Parathyroid adenoma (tissue), 2 donors: ENCODE measurements at regions not wholly inside any gene's neighbourhood (a gene's known extent, or its start where the extent isn't known, plus 50 kb on each side); places are given as distances from the start of the nearest gene placed in this dataset.
"Not testable (repeated sequence)": the region's sequence is repeated elsewhere in the genome, so short reads cannot be mapped to it uniquely, and the experiment has no call there.

Source experiments
- H2AFZ ChIP-seq: fragments of 300-600 bp; sonication (generic); one replicate; pipeline ENCODE4 v1.7.0; 2017; ENCODE audit warnings: antibody characterized with exemption, mild to moderate bottlenecking
- H3K27ac ChIP-seq: fragments of 300-600 bp; sonication (generic); one replicate; pipeline ENCODE4 v1.7.0; 2017
- H3K27me3 ChIP-seq: fragments of 300-600 bp; sonication (generic); one replicate; pipeline ENCODE4 v1.7.0; 2017; ENCODE audit warnings: low read length; ENCODE audit not compliant: control insufficient read depth, insufficient read depth
- H3K36me3 ChIP-seq: fragments of 300-600 bp; sonication (generic); one replicate; pipeline ENCODE4 v1.7.0; 2017; ENCODE audit warnings: low read length; ENCODE audit not compliant: control insufficient read depth, insufficient read depth
- H3K4me1 ChIP-seq: fragments of 300-600 bp; sonication (generic); one replicate; pipeline ENCODE4 v1.7.0; 2017; ENCODE audit warnings: control low read depth
- H3K4me2 ChIP-seq: fragments of 300-600 bp; sonication (generic); one replicate; pipeline ENCODE4 v1.7.0; 2017; ENCODE audit warnings: low read length
- H3K4me3 ChIP-seq: fragments of 300-600 bp; sonication (generic); one replicate; pipeline ENCODE4 v1.7.0; 2017; ENCODE audit warnings: low read depth, low read length
- H3K79me2 ChIP-seq: fragments of 300-600 bp; sonication (generic); one replicate; pipeline ENCODE4 v1.7.0; 2017; ENCODE audit warnings: control low read depth
- H3K9ac ChIP-seq: fragments of 300-600 bp; sonication (generic); one replicate; pipeline ENCODE4 v1.7.0; 2017; ENCODE audit warnings: mild to moderate bottlenecking
- H3K9me3 ChIP-seq: fragments of 300-600 bp; sonication (generic); one replicate; pipeline ENCODE4 v1.7.0; 2017; ENCODE audit warnings: low read length; ENCODE audit not compliant: control insufficient read depth
- TF ChIP-seq, protein P1 (sequence below): fragments of 300-600 bp; sonication (generic); IDR thresholded peaks from one replicate; pipeline ENCODE4 v1.7.0; 2017; ENCODE audit warnings: antibody characterized with exemption, mild to moderate bottlenecking
- donor health status: primary hyperparathyroidism.

DNA sequence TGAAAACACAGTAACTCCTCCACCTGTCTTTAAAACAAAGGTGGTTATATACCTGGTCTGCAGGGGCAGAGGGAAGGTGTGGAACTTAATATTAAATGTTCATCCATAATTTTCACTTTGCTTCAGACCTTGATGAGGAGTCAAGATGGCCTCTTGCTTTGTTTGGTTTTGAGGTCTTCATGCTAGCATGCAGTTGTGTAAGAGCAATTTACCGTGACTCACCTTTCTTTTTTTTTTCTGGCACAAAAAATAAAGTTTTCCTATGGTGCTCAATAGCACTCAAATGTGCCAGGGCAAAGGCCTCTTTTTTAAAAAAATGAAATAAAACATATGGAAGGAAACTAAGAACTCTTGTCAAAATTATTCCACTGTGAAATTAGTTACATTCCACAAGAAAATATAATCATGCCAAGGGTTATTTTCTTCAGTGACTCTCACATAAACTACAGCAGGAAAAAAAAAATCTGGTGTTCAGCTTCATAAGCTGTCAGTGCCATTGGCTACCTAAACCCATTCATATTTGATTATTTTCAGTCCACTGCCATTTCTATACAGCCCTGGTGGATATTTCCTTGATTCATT is 128.2 kb downstream of the SLC7A11 start:
- H2AFZ ChIP-seq = no peak overlapping the region
- no peaks in the 10 kb centered on the region for H3K79me2 ChIP-seq
- TF ChIP-seq, protein P1, sequence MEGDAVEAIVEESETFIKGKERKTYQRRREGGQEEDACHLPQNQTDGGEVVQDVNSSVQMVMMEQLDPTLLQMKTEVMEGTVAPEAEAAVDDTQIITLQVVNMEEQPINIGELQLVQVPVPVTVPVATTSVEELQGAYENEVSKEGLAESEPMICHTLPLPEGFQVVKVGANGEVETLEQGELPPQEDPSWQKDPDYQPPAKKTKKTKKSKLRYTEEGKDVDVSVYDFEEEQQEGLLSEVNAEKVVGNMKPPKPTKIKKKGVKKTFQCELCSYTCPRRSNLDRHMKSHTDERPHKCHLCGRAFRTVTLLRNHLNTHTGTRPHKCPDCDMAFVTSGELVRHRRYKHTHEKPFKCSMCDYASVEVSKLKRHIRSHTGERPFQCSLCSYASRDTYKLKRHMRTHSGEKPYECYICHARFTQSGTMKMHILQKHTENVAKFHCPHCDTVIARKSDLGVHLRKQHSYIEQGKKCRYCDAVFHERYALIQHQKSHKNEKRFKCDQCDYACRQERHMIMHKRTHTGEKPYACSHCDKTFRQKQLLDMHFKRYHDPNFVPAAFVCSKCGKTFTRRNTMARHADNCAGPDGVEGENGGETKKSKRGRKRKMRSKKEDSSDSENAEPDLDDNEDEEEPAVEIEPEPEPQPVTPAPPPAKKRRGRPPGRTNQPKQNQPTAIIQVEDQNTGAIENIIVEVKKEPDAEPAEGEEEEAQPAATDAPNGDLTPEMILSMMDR = no peak
- no peak overlapping the region for H3K4me3 ChIP-seq
- H3K9ac ChIP-seq = no peak overlapping the region
- H3K4me2 ChIP-seq = no peak overlapping the region
- peaks cover 4% of the 10 kb centered on the region for H3K4me1 ChIP-seq
- H3K27me3 ChIP-seq = no peaks in the 10 kb centered on the region
- H3K36me3 ChIP-seq = no peaks in the 10 kb centered on the region
- no peaks in the 10 kb centered on the region for H3K9me3 ChIP-seq
- no peak overlapping the region for H3K27ac ChIP-seq

- not testable (repeated sequence) for H3K27ac ChIP-seq, H3K4me2 ChIP-seq, H3K27me3 ChIP-seq, H3K4me3 ChIP-seq, H3K4me1 ChIP-seq, H2AFZ ChIP-seq, H3K36me3 ChIP-seq, H3K9ac ChIP-seq, H3K9me3 ChIP-seq, H3K79me2 ChIP-seq
Measured at GRCh38 chr4:138112890-138113289, 129.3 kb downstream of the SLC7A11 start.

DNA sequence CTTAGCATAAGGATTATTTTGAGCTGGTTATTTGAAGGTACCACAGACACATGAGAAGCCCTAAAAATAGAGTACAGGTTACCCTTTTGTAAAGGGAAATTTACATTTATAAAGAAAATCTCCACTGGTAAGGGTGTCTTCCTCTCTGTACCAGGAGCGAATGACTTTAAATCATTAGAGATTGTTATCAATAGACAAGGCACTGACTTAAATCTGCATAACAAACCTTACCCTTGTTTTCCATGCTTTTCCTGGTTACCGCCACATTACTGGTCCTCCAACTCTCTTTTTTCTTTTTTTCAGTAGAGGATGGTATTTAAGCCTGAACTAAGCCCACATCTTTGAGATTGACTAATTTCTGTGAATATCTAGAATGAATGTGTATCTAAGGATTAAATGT is 129.8 kb downstream of the SLC7A11 start:
- H3K9me3 ChIP-seq = no peaks in the 10 kb centered on the region
- peaks cover 4% of the 10 kb centered on the region for H3K4me1 ChIP-seq
- no peak overlapping the region for H3K4me3 ChIP-seq
- no peak overlapping the region for H3K9ac ChIP-seq
- TF ChIP-seq, protein P1 = no peak
- H3K79me2 ChIP-seq = no peaks in the 10 kb centered on the region
- H3K4me2 ChIP-seq = no peak overlapping the region
- H3K27ac ChIP-seq = no peak overlapping the region
- no peaks in the 10 kb centered on the region for H3K36me3 ChIP-seq
- no peaks in the 10 kb centered on the region for H3K27me3 ChIP-seq
- H2AFZ ChIP-seq = no peak overlapping the region

GRCh38 chr4:138111462-138112000 is 130.6 kb downstream of the SLC7A11 start:
- TF ChIP-seq, protein P1 = no peak
- Histone ChIP-seq H3K27me3 (no peaks in the 10 kb centered on the region), H3K79me2 (no peaks in the 10 kb centered on the region), H2AFZ (no peak overlapping the region), H3K36me3 (no peaks in the 10 kb centered on the region), H3K4me3 (no peak overlapping the region), H3K27ac (no peak overlapping the region), H3K9me3 (no peaks in the 10 kb centered on the region), H3K4me1 (peaks cover 4% of the 10 kb centered on the region), H3K4me2 (no peak overlapping the region), H3K9ac (no peak overlapping the region)

DNA sequence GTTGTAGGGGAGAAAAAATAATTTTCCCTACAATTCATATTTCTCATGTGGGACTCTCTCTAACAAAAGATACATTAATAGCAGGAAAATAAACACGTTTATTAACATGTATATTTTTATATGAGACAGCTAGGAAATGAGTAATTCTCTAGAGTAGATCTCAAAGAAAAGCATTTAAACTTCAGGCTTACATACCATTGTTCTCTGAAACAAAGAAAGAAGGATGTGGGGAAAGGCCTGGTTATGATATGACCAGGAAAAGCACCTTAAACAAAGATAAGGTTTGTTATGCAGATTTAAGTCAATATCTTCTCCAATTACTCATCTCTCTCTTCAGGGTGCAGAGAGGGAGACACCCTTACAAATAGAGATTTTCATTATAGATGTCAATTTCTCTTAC is 131.3 kb downstream of the SLC7A11 start:
- Histone ChIP-seq H3K27ac (no peak overlapping the region), H3K79me2 (no peaks in the 10 kb centered on the region), H3K4me2 (no peak overlapping the region), H3K9me3 (no peaks in the 10 kb centered on the region), H3K36me3 (no peaks in the 10 kb centered on the region), H2AFZ (no peak overlapping the region), H3K4me1 (peaks cover 4% of the 10 kb centered on the region), H3K27me3 (no peaks in the 10 kb centered on the region), H3K9ac (no peak overlapping the region), H3K4me3 (no peak overlapping the region)
- TF ChIP-seq, protein P1 = no peak
